HG02588 (cell line): ENCODE measurements at regions not wholly inside any gene's neighbourhood (a gene's known extent, or its start where the extent isn't known, plus 50 kb on each side); places are given as distances from the start of the nearest gene placed in this dataset.

ENCODE experiments used
- ATAC-seq: cut with Tn5 transposase; IDR thresholded peaks from one replicate; pipeline ENCODE4 v1.9.1; 2021; ENCODE audit warnings: mild to moderate bottlenecking, moderate library complexity; ENCODE audit not compliant: unreplicated experiment

DNA sequence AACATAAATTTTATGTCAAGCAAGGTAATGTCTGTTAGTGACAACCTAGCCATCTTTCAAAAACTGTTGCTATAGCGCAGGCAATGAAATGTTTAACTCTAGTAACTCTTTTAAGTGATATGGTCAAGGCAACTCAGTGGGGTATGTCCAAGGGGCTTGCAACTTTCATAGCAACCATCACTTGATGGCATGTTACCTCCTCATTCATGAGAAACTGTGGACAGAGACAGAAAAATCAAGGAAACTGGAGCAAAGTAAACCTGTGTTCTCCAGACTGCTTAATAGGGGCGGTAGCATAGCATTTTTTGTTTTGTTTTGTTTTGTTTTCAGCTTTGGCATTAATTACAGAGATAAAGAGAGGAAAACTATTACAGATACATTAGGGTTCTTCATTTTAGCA is 1456.8 kb upstream of the AGA start:
- ATAC-seq: no peak

GRCh38 chr4:178917756-178918155 is 1475.5 kb upstream of the AGA start:
- ATAC-seq: no peak

DNA sequence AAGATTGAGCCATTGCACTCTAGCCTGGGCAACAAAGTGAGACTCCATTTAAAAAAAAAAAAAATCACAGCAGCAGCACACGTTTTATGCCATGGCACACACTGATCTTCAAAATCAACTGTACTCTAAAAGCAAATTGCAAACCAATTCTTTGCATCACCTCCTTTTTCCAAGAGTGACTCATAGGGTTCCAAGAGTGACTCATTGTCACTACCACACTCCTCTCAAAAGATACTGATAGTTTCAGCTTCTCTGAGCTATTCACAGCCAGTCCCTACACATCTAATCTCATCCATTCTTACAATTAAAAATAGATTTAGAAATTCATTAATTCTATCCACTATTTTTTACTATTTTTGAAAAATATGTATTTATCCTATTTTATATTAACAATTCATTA is 1494.9 kb upstream of the AGA start:
- ATAC-seq: no peak

- no peak for ATAC-seq
These were observed 1499.7 kb upstream of the AGA start for GRCh38 chr4:178941975-178942374.

DNA sequence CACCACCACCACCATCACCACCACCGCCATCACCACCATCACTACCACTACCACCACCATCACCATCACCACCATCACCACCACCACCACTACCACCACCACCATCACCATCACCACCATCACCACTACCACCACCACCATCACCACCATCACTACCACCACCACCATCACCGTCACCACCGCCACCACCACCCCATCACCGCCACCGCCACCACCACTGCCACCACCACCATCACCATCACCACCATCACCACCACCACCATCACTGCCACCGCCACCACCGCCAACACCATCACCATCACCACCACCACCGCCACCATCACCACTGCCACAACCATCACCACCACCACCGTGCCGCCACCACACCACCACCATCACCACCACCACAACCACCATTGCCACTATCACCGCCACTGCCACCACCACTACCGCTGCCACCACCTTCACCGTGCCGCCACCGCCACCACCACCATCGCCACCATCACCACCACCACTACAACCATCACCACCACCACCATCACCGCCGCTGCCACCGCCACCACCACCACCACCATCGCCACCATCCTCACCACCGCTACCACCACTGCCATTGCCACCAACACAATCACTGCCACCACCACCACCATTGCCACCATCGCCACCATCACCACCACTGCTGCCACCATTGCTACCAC is 1511.3 kb upstream of the AGA start:
- no peak for ATAC-seq

DNA sequence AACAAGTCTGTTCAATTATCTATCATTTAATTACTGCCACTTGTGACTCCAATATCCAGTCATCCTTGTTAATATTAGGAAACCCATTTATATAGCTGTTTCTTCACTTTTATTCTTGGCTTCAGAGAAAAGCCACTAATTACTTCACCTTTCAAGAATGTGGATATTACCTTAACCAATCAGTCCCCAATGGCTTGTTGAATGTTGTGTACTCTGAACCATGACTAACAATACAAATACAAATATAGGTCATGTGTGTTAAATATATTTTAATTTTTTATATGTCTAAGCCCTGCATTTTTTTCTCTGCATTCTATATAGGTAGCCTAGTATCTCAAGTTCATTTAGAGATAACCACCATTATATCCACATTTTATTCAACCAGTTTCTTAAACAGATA is 1513.4 kb upstream of the AGA start:
- no peak for ATAC-seq

DNA sequence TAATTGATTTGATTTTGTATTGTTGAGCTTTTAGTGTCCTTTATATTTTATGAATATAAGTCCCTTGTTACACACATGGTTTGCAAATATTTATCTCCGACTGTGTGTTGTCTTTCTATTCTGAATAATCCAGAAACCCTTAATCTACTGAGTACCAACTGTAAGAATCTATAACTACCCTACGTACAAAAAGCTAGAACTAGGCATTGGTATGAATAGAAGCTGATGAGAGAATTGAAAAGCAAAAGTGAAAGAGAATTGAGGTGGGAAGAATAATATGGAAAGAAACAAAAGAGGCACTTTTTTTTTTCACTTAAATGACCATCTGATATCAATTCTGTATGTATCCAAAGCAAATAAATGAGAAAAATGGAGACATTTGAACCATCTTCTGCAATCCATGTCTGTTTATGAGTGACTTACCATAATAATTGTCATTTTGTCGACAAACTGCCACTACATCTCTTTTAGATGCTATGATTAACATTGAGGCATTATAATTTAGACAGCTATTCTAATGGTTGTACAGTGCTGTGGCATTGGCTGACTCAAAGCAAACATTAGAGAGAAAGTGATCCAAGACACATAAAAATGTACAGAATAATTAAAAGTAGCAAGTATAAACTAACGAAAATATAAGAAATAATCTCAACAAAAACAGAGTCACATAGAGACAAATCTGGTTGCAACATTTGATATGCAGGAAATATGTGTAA is 1516.6 kb upstream of the AGA start:
- ATAC-seq: no peak

- no peak for ATAC-seq
These were observed 1521.3 kb upstream of the AGA start for GRCh38 chr4:178963446-178964045.

- no peak for ATAC-seq
These were observed 1524.4 kb upstream of the AGA start for GRCh38 chr4:178966644-178967043.

GRCh38 chr4:178970433-178971140 is 1528.3 kb upstream of the AGA start:
- no peak for ATAC-seq

GRCh38 chr4:178976861-178977260 is 1534.6 kb upstream of the AGA start:
- ATAC-seq: no peak

DNA sequence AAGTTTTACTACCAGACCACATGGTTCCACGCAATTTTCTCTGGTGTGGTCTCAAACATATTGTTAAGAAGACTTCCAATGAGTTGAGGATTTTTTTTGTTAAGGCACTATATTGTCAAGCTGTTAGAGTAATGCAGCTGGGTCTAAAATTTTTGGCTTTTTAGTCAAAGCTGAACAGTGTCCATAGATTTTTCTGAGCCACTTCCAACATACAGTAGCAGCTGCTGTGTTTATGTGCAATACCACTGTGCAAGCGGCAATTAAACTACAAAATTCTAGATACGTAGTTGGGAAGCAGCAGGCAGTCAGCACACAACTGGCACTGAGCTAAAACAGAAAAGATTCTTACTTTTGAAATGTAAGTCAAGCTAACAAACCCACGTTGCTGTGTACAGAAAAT is 1551.1 kb upstream of the AGA start:
- ATAC-seq: no peak

GRCh38 chr4:179001918-179002317 is 1559.7 kb upstream of the AGA start:
- ATAC-seq: no peak

DNA sequence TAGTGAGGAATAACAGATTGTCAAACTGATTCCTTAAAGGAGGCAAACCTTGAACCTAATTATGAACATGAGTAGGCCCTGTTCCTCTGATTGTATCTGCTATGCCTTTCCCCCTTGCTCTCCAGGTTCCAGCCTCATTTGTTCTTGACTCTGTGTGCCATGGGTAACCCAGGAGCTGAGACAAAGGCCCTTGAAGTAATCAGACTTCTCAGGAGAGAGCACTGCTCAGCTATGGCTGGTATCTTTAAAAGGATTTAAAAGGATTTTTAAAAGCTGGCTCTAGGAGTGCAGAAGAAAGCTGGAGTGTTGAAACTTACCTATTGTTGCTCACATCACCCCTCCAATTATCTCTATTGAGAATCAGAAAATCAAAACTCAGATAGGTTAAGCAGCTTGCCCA is 1565.5 kb upstream of the AGA start:
- ATAC-seq: no peak

- no peak for ATAC-seq
These were observed 1575.3 kb upstream of the AGA start for GRCh38 chr4:179017581-179017980.

DNA sequence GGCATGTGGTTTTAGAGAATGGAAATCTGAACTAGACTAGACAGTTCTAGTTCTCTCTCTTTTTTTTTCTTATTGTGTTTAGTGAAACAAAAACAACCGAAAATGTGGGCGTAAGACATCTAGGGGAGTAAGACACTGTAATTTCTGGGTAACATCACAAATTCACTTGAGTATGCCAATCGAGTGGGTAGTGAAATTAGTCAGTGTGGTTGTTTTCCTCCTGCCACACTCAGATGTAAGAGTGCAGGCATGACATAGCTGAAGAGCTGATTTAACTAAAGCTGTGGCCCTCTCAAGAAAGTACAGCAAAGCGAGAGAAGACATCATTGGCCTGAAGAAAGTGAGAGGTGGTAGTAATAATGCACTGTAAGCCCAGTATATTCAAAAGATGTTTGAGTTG is 1585.3 kb upstream of the AGA start:
- no peak for ATAC-seq

DNA sequence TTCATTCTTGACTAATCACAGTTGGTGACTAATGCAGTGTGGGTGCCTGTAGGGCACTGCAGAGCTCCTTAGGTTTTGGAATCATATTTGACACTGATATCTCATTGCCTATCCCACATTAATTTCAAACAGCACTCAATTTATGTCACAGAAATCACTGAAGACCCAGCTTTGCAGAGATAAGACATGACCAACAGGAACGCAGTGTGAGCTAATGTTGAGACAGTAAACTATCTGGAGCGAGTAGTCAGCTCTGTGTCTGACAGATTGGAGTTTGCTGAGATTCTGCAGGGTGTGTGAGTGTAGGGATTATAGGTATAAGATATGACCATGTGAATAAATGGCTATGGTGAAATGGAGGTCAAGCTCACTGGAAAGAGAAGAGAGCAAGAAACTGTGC is 1586.1 kb upstream of the AGA start:
- ATAC-seq: no peak

- ATAC-seq: no peak
These were observed 1587.4 kb upstream of the AGA start for GRCh38 chr4:179029683-179030082.

DNA sequence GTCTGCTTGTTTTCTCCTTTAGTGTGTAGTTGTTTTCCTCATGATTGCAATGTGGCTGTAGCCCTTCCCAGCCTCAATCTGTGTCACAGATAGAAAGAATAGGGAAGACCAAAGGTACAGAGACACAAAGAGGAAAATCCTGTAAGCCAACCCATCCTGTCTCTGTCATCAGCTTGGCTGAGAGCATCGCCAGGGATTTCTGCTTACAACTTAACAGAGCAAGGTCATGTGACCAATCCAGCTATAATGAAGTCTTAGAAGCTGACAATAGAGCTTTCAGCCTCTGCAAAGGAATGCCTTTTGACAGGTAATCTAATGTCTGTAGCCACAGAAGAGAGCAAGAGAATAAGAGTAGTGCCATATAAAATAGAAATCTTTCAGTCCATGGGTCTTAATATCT is 1598.0 kb upstream of the AGA start:
- no peak for ATAC-seq

GRCh38 chr4:179048839-179049453 is 1606.7 kb upstream of the AGA start:
- no peak for ATAC-seq

DNA sequence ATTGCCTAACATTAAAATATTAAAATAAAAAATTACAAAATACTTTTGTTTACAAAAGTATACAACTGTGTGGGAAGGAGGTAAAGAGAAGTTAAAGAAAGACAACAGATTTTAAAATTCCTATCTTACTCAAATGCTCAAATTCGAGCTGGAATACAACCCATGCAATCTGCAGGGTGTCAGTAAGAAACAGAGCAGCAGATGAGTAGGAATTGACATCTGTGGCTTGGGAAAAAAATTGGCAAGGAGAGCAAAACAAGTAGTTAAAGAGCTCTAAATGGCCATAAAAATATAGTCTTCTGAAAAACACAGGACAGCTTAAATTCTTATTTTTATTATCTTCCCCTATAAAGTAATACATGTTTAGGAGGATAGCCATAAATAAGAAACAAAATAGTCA is 1609.0 kb upstream of the AGA start:
- ATAC-seq: no peak
